MCF 10A (cell line): ENCODE measurements at regions not wholly inside any gene's neighbourhood (a gene's known extent, or its start where the extent isn't known, plus 50 kb on each side); places are given as distances from the start of the nearest gene placed in this dataset.

Experiments
- BruUV-seq: library from RNA; stranded (reverse); fragments of 400-500 nt; replicated peaks from 2 replicates; lab custom pipeline; 2021; lab: Mats Ljungman, UMichigan
- CTCF ChIA-PET: fragments of 300-600 bp; sonication (Branson Sonifier 250); formaldehyde crosslinking; extraction: SDS; loops from one replicate; lab custom pipeline; 2021; ENCODE audit warnings: antibody characterized with exemption, inconsistent platforms; lab: Yijun Ruan, JAX
- POLR2A ChIA-PET: fragments of 300-600, 350-650 bp; sonication (Branson Sonifier 250); formaldehyde crosslinking; extraction: SDS; loops from one replicate; lab custom pipeline; 2020; ENCODE audit warnings: antibody characterized with exemption, inconsistent platforms; lab: Yijun Ruan, JAX
- DNase-seq: peaks from one replicate; pipeline ENCODE4 v3.0.0-alpha.2; 2018; ENCODE audit not compliant: unreplicated experiment
- H3K27ac Mint-ChIP-seq: one replicate; pipeline ENCODE4 v1.8.0; 2022; ENCODE audit warnings: mild to moderate bottlenecking, low read depth, mixed read lengths; ENCODE audit not compliant: unreplicated experiment
- H3K27me3 Mint-ChIP-seq: one replicate; pipeline ENCODE4 v1.8.0; 2022; ENCODE audit warnings: mixed read lengths; ENCODE audit not compliant: insufficient read depth, unreplicated experiment
- H3K36me3 Mint-ChIP-seq: one replicate; pipeline ENCODE4 v1.8.0; 2022; ENCODE audit warnings: mild to moderate bottlenecking, moderate library complexity, mixed read lengths; ENCODE audit not compliant: insufficient read depth, unreplicated experiment
- H3K4me1 Mint-ChIP-seq: one replicate; pipeline ENCODE4 v1.8.0; 2022; ENCODE audit warnings: mixed read lengths; ENCODE audit not compliant: insufficient read depth, unreplicated experiment
- H3K4me3 Mint-ChIP-seq: one replicate; pipeline ENCODE4 v1.8.0; 2022; ENCODE audit warnings: mild to moderate bottlenecking, moderate library complexity, mixed read lengths; ENCODE audit not compliant: unreplicated experiment
- H3K9me3 Mint-ChIP-seq: one replicate; pipeline ENCODE4 v1.8.0; 2022; ENCODE audit warnings: mixed read lengths; ENCODE audit not compliant: unreplicated experiment
- intact Hi-C: fragments of 100-400 bp; cut with micrococcal nuclease; formaldehyde crosslinking; loops from 2 replicates; pipeline ENCODE4 v1.14.1; 2022
- TF ChIP-seq, protein P1 (sequence below): fragments of 200-600 bp; IDR thresholded peaks from one replicate; pipeline ENCODE4 v1.8.0; 2022; ENCODE audit warnings: antibody characterized with exemption, mild to moderate bottlenecking; ENCODE audit not compliant: unreplicated experiment

DNA sequence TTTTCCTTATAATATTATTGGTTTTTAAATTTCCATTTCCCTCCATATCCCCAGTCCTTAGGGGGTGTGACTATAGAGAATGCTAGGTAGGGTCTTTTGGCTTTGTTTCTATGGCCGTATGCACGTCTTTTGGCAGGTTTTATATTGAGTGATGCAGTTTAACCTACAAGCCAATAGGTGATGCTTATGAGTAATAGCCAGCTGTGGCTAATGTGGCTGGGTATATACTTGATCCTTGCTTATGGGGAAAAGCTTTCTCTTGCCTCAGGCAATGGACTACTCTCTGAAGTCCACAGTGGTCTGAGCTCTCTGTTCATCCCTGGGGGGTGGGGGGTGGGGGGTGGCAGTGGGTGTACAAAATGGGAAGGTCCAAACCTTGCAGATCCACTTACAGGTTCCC is 223.9 kb downstream of the MFSD1 start:
- TF ChIP-seq, protein P1, sequence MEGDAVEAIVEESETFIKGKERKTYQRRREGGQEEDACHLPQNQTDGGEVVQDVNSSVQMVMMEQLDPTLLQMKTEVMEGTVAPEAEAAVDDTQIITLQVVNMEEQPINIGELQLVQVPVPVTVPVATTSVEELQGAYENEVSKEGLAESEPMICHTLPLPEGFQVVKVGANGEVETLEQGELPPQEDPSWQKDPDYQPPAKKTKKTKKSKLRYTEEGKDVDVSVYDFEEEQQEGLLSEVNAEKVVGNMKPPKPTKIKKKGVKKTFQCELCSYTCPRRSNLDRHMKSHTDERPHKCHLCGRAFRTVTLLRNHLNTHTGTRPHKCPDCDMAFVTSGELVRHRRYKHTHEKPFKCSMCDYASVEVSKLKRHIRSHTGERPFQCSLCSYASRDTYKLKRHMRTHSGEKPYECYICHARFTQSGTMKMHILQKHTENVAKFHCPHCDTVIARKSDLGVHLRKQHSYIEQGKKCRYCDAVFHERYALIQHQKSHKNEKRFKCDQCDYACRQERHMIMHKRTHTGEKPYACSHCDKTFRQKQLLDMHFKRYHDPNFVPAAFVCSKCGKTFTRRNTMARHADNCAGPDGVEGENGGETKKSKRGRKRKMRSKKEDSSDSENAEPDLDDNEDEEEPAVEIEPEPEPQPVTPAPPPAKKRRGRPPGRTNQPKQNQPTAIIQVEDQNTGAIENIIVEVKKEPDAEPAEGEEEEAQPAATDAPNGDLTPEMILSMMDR = no peak
- Mint-ChIP-seq H3K36me3 (no peaks in the 10 kb centered on the region), H3K4me1 (no peaks in the 10 kb centered on the region), H3K4me3 (no peak overlapping the region), H3K27me3 (no peaks in the 10 kb centered on the region), H3K9me3 (no peaks in the 10 kb centered on the region), H3K27ac (no peak overlapping the region)
- CTCF ChIA-PET = interaction anchor here (0.6 kb wide), 1 partner anchor 228 kb away, joined by 4 read pairs; no protein-coding TSS in a partner anchor
- POLR2A ChIA-PET = no interaction called here
- intact Hi-C loops = no loop called here
- no peak for DNase-seq
- BruUV-seq = no TSS peak

DNA sequence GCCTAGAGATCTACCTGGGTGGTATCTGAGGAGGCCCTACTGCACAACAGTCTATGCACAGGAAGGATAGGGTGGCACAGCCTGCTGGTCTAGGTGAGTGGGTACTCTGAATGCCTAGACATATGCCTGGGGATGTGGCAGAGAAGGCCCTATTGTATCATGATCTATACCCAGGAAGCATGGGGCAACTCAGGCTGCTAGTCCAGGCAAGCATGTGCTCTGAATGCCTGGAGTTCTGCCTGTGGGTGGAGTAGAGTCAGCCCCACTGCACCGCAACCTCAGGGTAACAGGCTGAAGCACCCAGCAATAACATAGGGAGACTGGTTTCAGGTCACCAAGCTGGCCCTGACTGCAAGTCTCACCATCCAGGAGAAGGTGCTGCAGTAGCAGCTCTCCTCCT is 224.7 kb downstream of the MFSD1 start:
- ChIA-PET CTCF (no interaction called here), POLR2A (no interaction called here)
- intact Hi-C loops = no loop called here
- BruUV-seq = no TSS peak
- DNase-seq = no peak
- no peaks in the 10 kb centered on the region for H3K36me3 Mint-ChIP-seq
- H3K4me3 Mint-ChIP-seq = no peak overlapping the region
- H3K27me3 Mint-ChIP-seq = no peaks in the 10 kb centered on the region
- no peak overlapping the region for H3K27ac Mint-ChIP-seq
- no peaks in the 10 kb centered on the region for H3K9me3 Mint-ChIP-seq
- no peaks in the 10 kb centered on the region for H3K4me1 Mint-ChIP-seq
- TF ChIP-seq, protein P1 = no peak

DNA sequence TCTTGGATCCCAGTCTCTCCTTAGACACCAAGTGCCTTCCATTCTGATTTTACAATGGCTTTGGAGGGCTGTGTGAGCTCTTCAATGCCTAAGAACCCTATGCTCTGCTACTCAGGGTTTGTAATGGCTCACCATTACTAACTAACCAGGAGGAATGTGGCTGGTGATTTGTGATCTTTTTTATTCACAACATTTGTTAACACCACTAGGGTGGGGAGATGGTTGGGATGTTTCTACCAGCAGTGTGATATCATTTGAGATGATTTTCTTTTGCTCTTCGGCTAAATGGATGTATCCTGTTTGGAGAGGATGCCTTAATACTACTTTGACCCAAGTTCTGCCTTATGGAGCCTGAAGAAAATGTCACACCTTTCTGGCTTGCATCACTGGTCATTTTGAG is 226.9 kb downstream of the MFSD1 start:
- intact Hi-C loops = no loop called here
- H3K27ac Mint-ChIP-seq = no peak overlapping the region
- ChIA-PET CTCF (interaction anchor here (0.8 kb wide), 1 partner anchor 93 kb away, joined by 3 read pairs; no protein-coding TSS in a partner anchor), POLR2A (no interaction called here)
- no TSS peak for BruUV-seq
- no peaks in the 10 kb centered on the region for H3K27me3 Mint-ChIP-seq
- H3K4me1 Mint-ChIP-seq = no peaks in the 10 kb centered on the region
- H3K9me3 Mint-ChIP-seq = no peaks in the 10 kb centered on the region
- TF ChIP-seq, protein P1 = no peak
- no peak overlapping the region for H3K4me3 Mint-ChIP-seq
- no peak for DNase-seq
- no peaks in the 10 kb centered on the region for H3K36me3 Mint-ChIP-seq

DNA sequence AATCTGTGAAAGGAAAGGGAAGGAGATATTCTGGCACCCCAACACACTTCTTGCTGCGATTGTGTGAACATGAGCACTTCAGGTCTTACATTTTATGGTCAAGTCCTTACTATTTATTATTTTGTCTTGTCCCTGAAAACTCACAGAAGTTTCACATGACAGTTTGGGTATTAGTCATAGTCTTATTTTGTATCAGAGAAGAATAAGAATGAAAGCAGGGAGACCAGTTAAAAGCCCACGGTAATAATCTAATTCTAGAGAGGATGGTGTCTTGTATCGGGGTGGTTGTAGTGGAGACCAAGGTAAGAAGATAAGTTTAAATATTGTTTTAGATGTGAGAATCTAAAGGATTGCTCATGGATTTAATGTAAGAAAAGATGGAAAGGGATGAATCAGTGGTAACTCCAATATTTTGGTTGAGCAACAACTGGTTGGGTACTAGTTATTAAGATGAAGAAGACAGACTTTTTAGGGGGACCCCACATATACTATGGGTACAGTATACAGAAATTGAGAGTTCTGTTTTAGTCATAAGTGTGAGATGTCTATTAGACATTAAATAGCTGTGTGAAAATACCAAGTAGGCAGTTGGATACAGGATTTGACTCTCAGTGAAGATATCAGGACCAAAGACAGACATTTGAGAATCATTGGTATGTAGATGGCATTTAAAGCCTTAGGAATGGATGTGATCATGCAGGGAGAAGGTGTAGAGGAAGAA is 227.6 kb downstream of the MFSD1 start:
- no TSS peak for BruUV-seq
- CTCF ChIA-PET = interaction anchor here (0.6 kb wide), 1 partner anchor 706 kb away, joined by 3 read pairs; no protein-coding TSS in a partner anchor
- Mint-ChIP-seq H3K36me3 (no peaks in the 10 kb centered on the region), H3K4me1 (no peaks in the 10 kb centered on the region), H3K27ac (no peak overlapping the region), H3K4me3 (no peak overlapping the region), H3K27me3 (no peaks in the 10 kb centered on the region), H3K9me3 (no peaks in the 10 kb centered on the region)
- POLR2A ChIA-PET = no interaction called here
- TF ChIP-seq, protein P1 = no peak
- intact Hi-C loops = no loop called here
- no peak for DNase-seq
